HG02852 (cell line): ENCODE measurements at regions not wholly inside any gene's neighbourhood (a gene's known extent, or its start where the extent isn't known, plus 50 kb on each side); places are given as distances from the start of the nearest gene placed in this dataset.

Source experiments
- ATAC-seq: cut with Tn5 transposase; IDR thresholded peaks from one replicate; pipeline ENCODE4 v1.9.1; 2021; ENCODE audit warnings: mild to moderate bottlenecking, moderate library complexity; ENCODE audit not compliant: unreplicated experiment

- no peak for ATAC-seq
Observed at GRCh38 chr12:127077262-127078045, 1189.5 kb upstream of the TMEM132C start.

GRCh38 chr12:127078577-127079350 lies 1188.2 kb upstream of the TMEM132C start:
- ATAC-seq: no peak

- ATAC-seq: no peak
Observed at GRCh38 chr12:127079636-127080035, 1187.3 kb upstream of the TMEM132C start.

DNA sequence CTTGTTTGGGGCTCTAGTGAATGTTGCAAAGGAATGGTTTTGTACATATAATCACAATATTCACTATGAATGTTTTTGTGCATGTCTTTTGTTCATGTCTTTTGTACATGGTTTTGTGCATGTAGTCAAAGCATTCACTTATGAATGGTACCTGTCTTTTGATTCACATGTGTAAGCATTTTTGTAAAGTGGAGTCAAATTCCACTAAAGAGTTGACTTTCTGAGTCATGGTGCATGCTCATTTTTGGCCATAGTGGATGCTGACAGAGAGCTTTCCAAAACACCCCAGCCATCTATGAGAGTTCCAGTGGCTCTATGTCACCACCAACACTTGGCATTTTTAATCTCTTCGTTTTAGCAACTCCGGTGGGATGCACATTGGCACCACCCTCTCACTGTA lies 1185.9 kb upstream of the TMEM132C start:
- no peak for ATAC-seq

GRCh38 chr12:127083008-127083949 lies 1183.7 kb upstream of the TMEM132C start:
- ATAC-seq: peak; percentile 97

DNA sequence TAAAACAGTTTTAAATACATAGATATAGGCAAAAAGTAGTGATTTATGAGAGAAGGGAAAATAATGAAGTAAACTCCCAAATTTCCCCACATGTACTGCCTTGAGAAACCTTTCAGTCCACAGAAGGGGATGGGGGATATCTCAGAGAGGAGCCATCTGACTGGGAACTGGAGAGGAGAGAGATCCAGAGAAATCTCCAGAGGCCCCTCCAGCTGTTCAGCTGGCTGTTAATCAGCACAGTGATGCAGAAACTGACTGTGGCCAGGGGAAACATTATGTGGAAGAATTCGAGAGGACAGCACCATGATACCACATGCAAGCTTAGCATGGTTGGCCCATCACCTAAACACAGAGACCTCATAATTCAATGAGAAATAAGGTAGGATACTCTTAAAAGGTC lies 1165.9 kb upstream of the TMEM132C start:
- ATAC-seq: no peak

GRCh38 chr12:127106041-127106440 lies 1160.9 kb upstream of the TMEM132C start:
- no peak for ATAC-seq

DNA sequence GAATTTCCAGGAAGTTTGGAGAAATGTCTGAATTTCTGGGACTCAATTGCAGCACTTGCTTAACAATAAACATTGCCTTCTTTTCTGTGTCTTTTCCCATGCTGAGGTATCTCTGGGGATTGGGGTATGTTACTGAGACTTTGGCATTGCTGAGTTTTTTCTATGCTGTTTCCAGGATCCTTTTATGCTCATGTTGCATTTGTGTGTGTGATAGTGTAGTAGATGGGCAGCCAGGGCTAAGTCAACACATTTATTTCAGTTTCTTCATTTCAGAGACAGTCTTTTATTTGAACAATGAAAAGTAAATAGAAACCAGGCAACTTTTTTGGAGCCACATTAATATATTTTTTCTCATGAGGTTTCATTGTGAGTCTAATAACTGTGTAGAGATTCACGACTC lies 1160.3 kb upstream of the TMEM132C start:
- ATAC-seq: no peak

GRCh38 chr12:127107744-127108143 lies 1159.2 kb upstream of the TMEM132C start:
- ATAC-seq: no peak

DNA sequence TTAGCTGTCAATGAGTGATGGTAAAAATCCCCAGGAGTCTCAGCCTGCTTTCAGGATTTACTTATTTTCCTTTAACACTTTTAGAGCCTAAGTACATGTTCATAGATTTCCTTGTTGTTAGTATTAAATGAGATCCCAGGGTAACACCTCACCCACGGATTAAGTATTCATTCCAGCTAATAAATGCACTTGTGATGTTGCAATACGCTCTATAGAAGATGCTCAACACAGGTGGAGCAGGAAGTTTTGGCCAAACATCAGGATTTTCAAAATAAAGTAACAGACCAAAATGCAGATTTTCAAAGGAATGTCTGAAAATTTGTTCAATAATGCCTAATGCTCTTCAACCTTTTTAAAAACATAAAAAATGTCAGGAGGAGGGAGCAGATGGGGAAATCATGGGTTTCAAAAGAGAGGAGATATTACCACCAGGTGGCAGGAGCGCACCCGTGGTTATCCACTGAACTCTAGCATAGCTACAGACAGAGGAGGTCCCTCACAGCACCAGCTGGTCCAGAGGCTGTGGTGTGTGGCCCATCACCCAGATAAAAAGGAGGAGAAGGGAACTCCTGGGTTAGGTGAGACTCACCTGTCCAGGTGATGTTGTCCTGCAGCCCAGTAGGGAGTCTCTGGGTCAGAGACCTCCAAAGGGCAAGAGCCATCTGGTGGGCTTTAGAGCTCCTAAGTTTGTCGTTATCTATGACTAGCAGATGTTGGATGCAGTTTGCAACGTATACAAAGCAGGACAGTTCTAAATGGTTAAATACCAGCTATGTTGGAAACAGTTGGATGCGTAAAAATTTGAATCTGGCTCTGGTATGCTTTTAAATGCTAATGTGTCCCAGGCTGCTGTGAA lies 1158.4 kb upstream of the TMEM132C start:
- peak; percentile 91 for ATAC-seq

- no peak for ATAC-seq
Observed at GRCh38 chr12:127113945-127114344, 1153.0 kb upstream of the TMEM132C start.

GRCh38 chr12:127115468-127116035 lies 1151.4 kb upstream of the TMEM132C start:
- ATAC-seq: no peak

- no peak for ATAC-seq
Observed at GRCh38 chr12:127118251-127118650, 1148.7 kb upstream of the TMEM132C start.

DNA sequence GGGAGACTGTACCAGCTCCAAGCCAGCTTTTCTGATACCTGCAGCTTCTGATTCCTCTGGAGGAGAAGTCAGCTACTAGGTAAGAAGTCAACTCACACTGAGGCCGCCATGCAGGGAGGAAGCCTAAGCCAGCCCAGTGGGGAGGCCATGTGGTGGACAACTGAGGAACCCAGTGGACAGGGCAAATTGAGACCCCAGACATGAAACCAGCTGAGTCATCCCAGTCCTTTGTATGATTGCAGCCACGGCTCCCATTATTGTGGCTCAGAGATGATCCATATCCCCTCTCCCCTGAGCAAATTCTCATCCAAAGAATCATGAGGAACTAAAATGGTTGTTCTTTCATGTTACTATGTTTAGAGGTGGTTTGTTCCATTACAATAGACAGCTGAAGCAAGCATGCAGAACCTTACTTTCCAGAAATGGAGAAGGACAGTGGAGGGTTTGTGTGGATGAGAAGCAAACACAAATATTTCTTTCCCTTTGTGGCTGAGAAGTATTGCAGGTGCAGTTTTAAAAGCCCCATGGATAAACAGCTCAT lies 1147.3 kb upstream of the TMEM132C start:
- no peak for ATAC-seq

DNA sequence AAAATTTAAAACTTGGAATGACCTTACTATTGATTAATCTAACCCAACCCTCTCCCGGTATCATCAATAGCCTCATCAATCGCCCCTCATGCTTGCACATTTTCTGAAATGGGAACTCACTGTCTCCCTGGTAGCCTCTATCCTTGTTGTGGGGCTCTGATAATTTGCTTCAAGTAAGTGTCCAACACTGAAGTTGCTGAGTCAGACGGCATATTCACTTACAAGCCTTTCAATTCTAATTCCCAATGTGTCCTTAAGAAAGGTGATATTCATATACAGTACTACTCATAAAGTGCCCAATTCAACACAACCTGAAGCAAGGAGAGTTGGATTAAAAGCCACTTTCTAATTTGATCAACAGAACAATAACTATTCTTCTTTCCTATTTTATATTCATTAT lies 1146.1 kb upstream of the TMEM132C start:
- no peak for ATAC-seq

- ATAC-seq: no peak
Observed at GRCh38 chr12:127121494-127122084, 1145.4 kb upstream of the TMEM132C start.

DNA sequence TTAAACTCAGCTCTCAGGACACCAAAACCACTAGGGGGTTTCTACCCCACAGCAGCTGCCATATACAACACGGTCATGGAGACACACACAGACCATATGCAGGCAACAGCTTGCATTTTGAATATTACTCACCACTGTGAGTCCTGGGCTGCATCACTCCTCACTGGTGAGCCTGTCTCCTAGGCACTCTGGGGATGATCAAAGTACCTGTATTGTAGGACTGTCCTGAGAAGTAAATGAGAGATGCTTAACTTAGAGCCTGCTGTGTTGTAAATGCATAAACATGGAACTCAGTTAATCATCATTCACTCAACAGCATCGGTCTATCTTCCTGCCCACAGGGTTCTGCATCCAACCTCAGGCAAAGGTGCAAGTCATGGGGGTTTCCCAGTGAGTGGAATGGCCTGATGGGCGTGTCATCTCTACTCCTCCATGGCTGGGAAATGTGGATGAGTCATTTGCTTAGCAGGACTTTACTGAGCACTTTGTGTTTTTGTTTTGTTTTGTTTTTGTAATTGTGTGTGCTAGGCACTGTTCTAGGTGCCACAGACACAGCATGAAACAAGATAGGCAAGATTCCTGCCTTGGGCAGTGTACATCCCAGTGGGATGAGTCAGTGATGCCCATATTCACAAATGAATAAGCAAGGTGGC lies 1141.2 kb upstream of the TMEM132C start:
- ATAC-seq: peak; percentile 90

- ATAC-seq: no peak
Observed at GRCh38 chr12:127126260-127126628, 1140.7 kb upstream of the TMEM132C start.

- ATAC-seq: no peak
Observed at GRCh38 chr12:127127897-127128296, 1139.1 kb upstream of the TMEM132C start.
